ENCODE measurements at regions not wholly inside any gene's neighbourhood (a gene's known extent, or its start where the extent isn't known, plus 50 kb on each side); places are given as distances from the start of the nearest gene placed in this dataset.
A peak's percentile ranks its signal among the peaks of the same experiment; 100 is the strongest.

GRCh38 chr2:107402330-107402729 is 424.4 kb upstream of the RGPD4 start:
- H3K4me3 ChIP-seq, result no peak overlapping the region
- no peak for TF ChIP-seq POLR2AphosphoS5 (IDR thresholded peaks at IDR 0.05)
- TF ChIP-seq POLR2A (IDR thresholded peaks at IDR 0.05), result no peak
- no peak for TF ChIP-seq EP300 (IDR thresholded peaks at IDR 0.05)
- no peak for TF ChIP-seq CTCF (IDR thresholded peaks at IDR 0.05)
- no peak overlapping the region for H3K27ac ChIP-seq
- H3K9me3 ChIP-seq, result no peaks in the 10 kb centered on the region
- WGBS, 2 donors, result 44 to 52% methylated on average over 3 of the region's 3 CpGs
- no peaks in the 10 kb centered on the region for H3K27me3 ChIP-seq
- no peaks in the 10 kb centered on the region for H3K36me3 ChIP-seq
- no peak for DNase-seq
- ATAC-seq (ENCODE audit: low FRiP score in 2 of 2), result no peak
- no peaks in the 10 kb centered on the region for H3K4me1 ChIP-seq

- no peaks in the 10 kb centered on the region for H3K27me3 ChIP-seq
- ATAC-seq (ENCODE audit: low FRiP score in 2 of 2) (no peak), DNase-seq (no peak)
- H3K4me3 ChIP-seq, result no peak overlapping the region
- 73 to 80% methylated on average over 2 of the region's 2 CpGs for WGBS, 2 donors
- no peaks in the 10 kb centered on the region for H3K36me3 ChIP-seq
- no peak for TF ChIP-seq EP300 (IDR thresholded peaks at IDR 0.05)
- no peak for TF ChIP-seq POLR2A (IDR thresholded peaks at IDR 0.05)
- no peak for TF ChIP-seq CTCF (IDR thresholded peaks at IDR 0.05)
- no peak for TF ChIP-seq POLR2AphosphoS5 (IDR thresholded peaks at IDR 0.05)
- H3K4me1 ChIP-seq, result no peaks in the 10 kb centered on the region
- no peak overlapping the region for H3K27ac ChIP-seq
- H3K9me3 ChIP-seq, result no peaks in the 10 kb centered on the region
Measured at GRCh38 chr2:107405261-107405660, 421.4 kb upstream of the RGPD4 start.

GRCh38 chr2:107407017-107407416 is 419.7 kb upstream of the RGPD4 start:
- H3K4me1 ChIP-seq, result no peaks in the 10 kb centered on the region
- ATAC-seq (ENCODE audit: low FRiP score in 2 of 2) (no peak), DNase-seq (no peak)
- H3K9me3 ChIP-seq, result no peaks in the 10 kb centered on the region
- H3K4me3 ChIP-seq, result no peak overlapping the region
- no peak overlapping the region for H3K27ac ChIP-seq
- 48 to 60% methylated on average over 3 of the region's 3 CpGs for WGBS, 2 donors
- no peak for TF ChIP-seq EP300 (IDR thresholded peaks at IDR 0.05)
- TF ChIP-seq CTCF (IDR thresholded peaks at IDR 0.05), result no peak
- no peak for TF ChIP-seq POLR2A (IDR thresholded peaks at IDR 0.05)
- TF ChIP-seq POLR2AphosphoS5 (IDR thresholded peaks at IDR 0.05), result no peak
- H3K36me3 ChIP-seq, result no peaks in the 10 kb centered on the region
- no peaks in the 10 kb centered on the region for H3K27me3 ChIP-seq

- H3K27me3 ChIP-seq, result no peaks in the 10 kb centered on the region
- no peaks in the 10 kb centered on the region for H3K36me3 ChIP-seq
- H3K4me3 ChIP-seq, result no peak overlapping the region
- H3K27ac ChIP-seq, result no peak overlapping the region
- TF ChIP-seq CTCF (IDR thresholded peaks at IDR 0.05) (no peak), POLR2AphosphoS5 (IDR thresholded peaks at IDR 0.05) (no peak), EP300 (IDR thresholded peaks at IDR 0.05) (no peak), POLR2A (IDR thresholded peaks at IDR 0.05) (no peak)
- no peaks in the 10 kb centered on the region for H3K9me3 ChIP-seq
- no peaks in the 10 kb centered on the region for H3K4me1 ChIP-seq
- WGBS, 2 donors, result 55 to 62% methylated on average over 2 of the region's 2 CpGs
- no peak for DNase-seq
- no peak for ATAC-seq (ENCODE audit: low FRiP score in 2 of 2)
Measured at GRCh38 chr2:107407974-107408373, 418.7 kb upstream of the RGPD4 start.

- WGBS, 2 donors, result 36 to 67% methylated on average over 2 of the region's 2 CpGs
- no peak for DNase-seq
Measured at GRCh38 chr2:107411267-107411666, 415.4 kb upstream of the RGPD4 start.

More at GRCh38 chr2:107411267-107411666, 415.4 kb upstream of the RGPD4 start:
- Histone ChIP-seq H3K9me3 (no peaks in the 10 kb centered on the region), H3K36me3 (no peaks in the 10 kb centered on the region), H3K27me3 (no peaks in the 10 kb centered on the region), H3K27ac (no peak overlapping the region), H3K4me1 (no peaks in the 10 kb centered on the region), H3K4me3 (no peak overlapping the region)
- ATAC-seq (ENCODE audit: low FRiP score in 2 of 2), result peak in 1 of 2 donors; percentile 46
- TF ChIP-seq EP300 (IDR thresholded peaks at IDR 0.05) (no peak), POLR2AphosphoS5 (IDR thresholded peaks at IDR 0.05) (no peak), CTCF (IDR thresholded peaks at IDR 0.05) (no peak), POLR2A (IDR thresholded peaks at IDR 0.05) (no peak)

Data from upper lobe of left lung (tissue), 6 donors.